ENCODE measurements at regions not wholly inside any gene's neighbourhood (a gene's known extent, or its start where the extent isn't known, plus 50 kb on each side); places are given as distances from the start of the nearest gene placed in this dataset.
"Not testable (repeated sequence)": the region's sequence is repeated elsewhere in the genome, so short reads cannot be mapped to it uniquely, and the experiment has no call there.

DNA sequence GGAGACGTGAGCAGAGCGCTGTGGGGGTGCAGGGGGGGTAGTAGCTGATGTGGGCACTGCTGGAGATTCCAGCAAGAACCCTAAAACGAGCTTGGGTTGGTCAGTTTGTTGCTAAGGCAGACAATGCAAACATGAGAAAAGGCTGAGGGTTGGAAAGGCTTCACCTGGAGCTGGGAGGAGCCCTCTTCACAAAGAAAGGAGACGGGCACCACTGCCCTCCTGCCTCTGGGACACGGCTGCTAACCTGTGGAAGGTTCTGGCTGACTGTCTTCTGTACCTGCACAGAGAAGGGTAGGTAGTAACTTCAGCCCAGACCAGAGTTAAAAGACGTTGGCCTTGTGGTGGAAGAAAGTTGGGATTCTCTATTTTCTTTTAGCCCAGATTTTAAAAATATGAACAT, 108.7 kb downstream of the SUCLA2 start:
- DNase-seq = no peak

DNA sequence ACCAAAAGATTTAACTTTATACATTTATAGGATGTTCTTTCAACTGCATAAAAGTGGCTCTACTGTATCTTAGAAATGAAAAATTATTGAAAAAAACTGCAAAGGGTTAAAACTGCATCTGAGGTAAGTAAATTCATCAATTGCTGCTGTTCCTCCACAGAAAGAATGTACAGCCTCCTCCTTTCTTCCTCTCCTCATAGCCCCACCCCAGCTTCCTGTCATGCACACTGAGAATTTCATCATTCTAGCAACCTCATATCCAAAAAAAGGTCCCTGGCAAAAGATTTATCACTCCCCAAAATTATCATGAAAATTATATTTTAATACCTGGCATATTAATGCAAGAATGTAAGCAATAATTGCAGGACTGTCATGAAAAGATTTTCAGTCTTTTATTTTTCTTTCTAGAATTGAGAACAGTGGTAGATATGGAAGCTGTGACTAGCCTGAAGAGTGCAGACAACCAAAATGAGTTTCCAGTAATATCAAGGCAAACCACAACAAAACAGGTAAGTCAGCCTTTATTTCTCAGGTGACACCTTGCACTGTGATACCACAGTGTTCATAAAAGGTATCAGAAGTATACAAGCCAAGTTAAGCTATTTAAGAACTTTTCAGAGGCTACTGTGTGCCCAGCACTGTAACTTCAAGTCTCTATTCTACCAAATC, 110.8 kb downstream of the SUCLA2 start:
- DNase-seq = peak; percentile 14 to 22

DNA sequence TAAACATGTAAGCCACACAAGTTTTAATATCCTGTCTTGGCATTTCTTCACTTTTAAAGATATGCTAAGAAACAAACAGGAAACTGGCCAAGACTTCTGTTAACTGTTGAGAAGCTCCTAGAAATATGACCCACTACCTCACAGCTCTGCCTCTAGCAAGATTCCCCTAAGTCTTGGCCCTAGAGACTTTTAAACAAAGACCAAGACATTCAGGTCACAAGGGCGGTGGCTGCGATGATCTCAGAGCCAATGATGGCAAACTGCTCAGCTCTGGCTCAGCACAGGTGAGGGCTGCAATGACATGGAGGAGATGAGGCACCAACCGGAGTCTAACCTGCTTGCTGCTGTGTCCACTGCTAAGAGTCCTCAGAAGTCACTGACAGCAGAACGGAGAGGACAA, 114.8 kb downstream of the SUCLA2 start:
- no peak for DNase-seq

DNA sequence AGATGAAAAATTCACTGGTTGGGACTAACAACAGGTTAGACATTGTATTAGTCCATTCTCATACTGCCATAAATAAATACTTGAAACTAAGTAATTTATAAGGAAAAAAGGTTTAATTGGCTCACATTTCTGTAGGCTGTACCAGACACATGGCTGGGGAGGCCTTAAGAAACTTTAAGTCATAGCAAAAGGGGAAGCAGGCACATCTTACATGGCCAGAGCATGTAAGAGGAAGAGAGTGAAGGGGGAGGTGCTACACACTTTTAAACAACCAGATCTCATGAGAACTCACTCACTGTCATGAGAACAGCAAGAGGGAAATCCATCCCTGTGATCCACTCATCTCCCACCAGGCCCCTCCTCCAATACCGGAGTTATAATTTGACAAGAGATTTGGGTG, 125.9 kb downstream of the SUCLA2 start:
- DNase-seq = peak; percentile 63 to 68

DNA sequence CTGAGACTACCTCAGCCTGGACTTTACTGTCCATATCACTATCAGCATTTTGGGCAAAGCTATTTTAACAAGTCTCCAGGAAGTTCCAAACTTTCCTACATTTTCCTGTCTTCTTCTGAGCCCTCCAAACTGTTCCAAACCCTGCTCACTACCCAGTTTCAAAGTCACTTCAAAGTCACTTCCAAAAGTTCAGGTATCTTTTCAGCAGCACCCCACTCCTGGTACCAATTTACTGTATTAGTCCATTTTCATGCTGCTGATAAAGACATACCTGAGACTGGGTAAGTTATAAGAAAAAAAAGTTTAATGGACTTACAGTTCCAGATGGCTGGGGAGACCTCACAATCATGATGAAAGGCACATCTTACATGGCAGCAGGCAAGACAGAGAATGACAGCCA, 127.1 kb downstream of the SUCLA2 start:
- not testable (repeated sequence) for DNase-seq

DNA sequence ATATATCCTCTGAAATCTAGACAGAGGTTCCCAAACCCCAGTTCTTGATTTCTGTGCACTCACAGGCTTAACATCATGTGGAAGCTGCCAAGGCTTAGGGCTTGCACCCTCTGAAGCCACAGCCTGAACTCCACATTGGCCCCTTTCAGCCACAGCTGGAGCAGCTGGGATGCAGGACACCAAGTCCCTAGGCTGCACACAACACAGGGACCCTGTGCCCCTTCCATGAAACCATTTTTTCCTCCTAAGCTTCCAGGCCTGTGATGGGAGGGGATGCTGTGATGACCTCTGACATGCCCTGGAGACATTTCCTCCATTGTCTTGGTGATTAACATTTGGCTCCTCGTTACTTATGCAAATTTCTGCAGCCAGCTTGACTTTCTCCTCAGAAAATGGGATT, 127.8 kb downstream of the SUCLA2 start:
- not testable (repeated sequence) for DNase-seq

DNA sequence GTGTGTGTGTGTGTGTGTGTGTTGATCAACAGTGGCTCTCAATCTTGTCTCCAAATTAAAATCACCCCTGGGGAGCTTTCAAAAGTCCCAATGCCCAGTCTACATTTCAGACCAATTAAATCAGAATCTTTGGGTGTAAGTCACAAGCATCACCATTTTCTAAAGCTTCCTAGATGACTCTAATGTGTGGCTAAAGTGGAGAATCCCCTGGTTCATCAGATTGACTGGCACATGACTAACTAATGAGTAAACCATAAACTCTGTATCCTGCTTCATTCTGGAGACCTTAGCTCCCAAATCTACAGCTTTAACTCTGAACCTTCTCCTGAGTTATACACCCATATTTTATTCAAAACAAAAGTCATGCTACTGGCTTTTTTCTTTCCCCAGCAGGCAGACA, 131.3 kb downstream of the SUCLA2 start:
- DNase-seq = no peak

DNA sequence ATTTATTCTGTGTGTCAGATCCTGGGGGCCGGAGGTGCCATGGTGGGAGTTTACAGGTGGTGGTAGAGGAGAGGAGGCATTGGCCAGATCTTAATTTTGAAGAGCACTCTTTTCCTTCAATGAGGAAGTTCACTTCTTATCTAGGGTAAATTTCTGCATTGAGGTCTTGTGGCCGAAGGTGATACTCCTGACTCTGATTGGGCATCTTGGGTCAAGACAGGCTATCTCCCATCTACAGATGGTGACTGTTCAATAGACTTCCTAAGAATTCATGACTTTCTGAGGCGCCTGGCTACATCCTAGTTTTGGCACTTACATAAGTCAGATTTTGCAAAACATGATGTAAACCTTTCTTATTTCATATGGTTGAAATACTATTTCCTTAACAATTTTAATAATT, 135.2 kb downstream of the SUCLA2 start:
- DNase-seq = no peak

DNA sequence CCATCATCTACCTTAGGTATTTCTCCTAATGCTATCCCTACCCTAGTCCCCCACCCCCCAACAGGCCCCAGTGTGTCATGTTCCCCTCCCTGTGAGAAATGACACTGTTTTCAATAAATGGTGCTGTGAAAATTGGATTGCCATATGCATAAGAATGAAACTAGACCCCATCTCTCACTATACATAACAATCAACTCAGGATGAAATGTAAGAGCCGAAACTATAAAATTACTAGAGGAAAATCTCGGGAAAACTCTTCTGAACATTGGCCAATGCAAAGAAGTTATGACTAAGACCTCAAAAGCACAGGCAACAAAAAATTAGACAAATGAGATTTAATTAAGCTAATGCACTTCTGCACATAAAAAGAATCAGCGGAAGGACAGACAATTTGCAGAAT, 138.2 kb downstream of the SUCLA2 start:
- DNase-seq = no peak

DNA sequence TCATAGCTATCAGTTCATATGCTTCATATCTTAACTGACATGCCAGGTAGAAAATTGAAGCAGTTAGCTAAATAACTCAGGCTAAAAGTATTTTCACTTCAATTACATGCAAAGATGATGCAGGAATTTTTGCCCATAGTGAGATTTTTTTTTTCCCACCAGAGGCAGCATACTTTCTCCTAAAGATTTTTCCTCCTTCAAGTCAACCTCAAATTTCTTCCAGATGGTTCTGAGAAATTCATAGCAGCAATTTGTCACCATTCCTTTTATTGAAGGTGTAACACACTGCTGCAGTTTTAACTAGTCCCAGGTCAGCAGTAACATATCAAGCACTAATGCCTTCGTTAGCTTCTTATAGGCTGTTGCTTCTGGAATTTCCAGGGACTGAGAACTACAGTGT, 141.9 kb downstream of the SUCLA2 start:
- DNase-seq = no peak

DNA sequence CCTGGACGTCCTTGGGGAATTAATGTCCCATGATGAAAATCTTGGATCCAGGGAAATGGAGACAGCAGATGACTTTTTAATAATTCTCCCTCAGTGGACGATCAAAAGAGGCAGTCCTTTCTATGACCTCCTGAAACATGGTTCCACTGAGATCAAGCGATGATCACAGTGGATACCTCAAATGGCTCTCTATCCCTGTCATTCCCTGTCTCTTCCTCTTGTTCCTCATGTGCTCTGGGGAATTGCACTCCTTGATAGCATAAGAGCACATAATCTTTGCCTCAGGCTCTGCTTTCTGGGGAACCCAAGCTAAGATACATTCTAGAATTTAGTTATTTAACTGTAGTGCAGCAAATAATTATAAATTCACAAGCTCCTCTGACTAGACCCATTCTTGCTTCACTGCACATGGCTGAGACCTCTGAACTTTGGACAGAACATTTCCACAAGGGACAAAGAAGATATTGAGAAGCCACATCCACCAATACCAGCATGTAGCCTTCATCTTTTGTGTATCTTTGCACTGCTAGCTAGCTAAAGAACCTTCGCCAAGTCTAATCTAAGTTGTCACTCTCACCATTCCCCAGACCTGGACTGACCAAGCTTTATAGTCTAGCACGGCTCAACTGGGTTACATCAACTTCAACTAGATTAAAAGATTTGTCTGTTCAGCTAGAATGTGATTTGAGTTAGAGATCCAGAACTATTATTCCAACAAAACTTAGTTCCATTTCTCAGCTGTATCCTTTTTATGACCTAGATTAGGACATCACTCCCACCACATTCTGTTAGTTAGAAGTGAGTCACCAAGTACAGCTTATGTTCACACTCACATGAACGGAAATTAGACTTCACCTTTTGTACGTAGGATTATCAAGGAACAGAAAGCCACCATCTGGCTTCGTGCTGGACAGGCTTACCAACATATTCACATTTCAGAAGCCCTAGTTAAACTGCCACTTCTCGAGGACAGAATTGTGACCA, 142.7 kb downstream of the SUCLA2 start:
- DNase-seq = no peak

DNA sequence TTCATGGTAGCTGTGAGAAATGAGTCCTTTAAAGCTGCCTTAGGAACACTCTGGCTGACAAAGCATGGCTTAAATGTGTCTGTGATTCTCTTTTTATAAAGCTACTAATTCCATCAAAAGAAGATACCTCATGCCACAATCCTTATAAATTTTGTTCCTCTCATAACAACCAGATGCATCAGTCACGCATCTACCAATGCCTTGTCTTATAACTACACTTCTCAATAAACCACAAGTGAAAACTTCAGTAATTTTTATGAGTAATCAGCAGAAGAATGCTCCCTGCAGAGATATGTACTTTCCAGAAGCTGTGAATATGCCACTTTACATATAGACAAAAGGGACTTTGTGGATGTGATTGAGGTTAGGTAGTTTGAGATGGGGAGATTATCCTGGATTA, 147.8 kb downstream of the SUCLA2 start:
- no peak for DNase-seq

DNA sequence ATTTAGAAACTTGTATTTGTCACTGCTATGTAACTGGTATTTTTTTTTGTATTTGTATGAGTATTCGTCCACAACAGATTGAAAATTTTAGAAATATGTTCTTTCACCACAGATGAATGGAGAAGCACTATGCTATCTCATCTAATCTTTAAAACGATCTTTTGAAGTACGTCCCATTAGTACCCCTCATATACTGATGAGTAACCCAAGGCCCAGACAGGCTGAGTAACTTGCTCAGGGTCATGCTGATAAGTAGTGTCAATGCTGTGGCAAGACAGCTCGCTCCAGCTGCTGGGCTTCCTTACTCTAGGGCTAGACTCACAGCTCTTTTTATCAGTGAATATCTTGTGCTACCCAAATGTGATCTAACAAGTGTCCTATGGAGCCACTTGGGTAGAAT, 154.2 kb downstream of the SUCLA2 start:
- no peak for DNase-seq

DNA sequence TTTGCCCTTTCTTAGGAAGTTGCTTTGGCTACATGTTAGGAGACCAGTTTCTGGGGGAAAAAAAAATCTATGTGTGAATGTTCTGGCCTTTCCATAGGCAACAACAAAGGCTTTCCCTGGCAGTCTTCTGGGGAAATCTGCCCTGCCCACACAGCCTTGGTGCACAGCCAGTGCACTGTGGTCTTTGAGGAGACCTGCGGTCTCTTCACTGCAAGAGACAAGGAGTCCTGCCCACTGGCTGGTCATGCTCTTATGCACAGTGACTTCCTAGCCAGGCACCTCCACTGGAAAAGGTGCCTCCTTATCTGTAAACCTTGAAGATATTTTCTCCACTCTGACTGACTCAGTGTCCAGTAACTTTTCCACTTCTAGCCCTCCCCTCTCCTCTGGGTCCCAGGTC, 155.1 kb downstream of the SUCLA2 start:
- no peak for DNase-seq

DNA sequence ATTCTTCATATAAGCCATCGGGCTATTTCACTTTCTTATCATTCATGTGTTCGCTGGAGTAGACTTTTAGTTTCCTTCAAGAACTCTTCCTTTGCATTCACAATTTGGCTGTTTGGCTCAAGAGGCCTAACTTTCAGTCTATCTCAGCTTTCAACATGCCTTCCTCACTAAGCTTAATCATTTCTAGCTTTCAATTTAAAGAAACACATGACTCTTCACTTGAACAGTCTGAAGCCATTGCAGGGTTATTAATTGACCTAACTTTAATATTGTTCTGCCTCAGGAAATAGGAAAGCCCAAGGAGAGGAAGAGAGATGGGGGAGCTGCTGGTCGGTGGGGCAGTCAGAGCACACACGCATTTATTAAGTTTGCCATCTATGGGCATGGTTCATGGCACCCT, 158.1 kb downstream of the SUCLA2 start:
- DNase-seq = no peak

DNA sequence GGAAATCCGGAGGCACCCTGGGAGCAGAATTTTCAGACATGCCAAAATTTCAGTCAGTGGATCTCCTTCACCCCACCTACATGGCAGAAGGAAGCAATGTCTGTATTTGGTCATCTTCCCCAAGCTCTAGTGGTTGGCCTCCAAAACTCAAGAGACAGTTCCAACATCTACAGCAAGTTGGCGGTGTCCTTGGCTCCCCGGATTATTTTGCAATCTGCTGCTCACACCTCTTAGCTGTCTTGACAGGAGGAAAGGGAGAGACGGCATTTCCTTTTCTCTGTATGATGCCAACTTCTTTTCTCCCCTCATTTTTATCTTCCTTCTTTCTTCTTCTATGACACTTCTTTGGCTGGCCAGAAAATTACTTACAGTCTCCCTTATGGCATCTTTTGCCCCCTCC, 159.9 kb downstream of the SUCLA2 start:
- no peak for DNase-seq

DNA sequence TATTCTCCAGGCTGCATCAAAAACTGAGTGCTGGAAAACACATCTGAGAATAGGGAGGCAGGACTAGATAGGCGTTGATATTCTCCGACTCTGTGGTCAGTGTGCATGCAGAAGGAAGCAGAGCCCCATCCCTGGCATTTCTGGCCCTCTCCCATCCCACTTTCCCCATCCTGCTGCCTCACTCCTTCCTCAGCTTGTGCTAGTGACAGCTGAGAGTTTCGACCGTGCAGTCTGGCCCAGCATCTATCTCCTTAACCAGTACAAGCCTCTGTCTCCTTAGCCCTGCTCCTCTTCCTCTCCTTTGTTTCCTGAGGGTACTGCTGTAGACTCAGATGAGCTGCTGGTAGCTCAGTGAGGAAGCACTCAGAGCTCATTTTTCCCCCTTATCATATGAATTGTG, 163.2 kb downstream of the SUCLA2 start:
- DNase-seq = no peak

DNA sequence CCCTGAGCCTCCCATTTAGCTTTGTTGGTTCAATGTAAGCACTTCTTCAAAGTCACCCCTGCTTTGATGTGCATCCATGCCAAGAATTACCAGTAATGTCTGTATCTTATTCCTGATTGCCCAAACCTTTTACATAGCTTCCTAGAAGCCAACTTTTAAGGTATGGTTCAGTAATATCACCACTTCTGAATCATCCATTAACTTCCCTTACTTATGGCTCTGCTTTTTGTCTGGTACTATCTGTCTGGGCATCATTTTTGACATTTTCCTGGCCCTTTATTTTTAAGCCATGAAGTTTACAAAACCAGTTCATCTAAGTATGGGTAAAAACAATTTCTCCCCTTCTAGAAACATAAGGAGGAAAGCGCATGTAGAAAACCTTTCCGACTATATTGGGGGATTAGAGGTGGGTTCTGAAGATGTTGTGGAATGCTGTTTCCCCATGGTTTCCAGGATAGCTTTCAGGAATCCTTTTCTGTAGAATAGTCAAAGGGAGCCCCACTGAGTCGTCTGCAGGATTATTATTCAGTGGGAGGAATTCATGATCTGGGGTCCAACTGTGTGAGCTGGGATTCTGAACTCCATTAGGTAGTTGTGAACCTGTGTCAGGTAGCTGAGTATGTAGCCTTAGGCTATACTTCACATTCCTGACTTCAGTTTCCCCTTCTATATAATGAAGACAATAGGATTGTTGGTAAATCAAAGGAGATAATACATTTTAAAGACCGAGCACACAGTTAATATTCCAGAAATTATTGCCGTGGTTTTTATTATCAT, 163.8 kb downstream of the SUCLA2 start:
- no peak for DNase-seq

DNA sequence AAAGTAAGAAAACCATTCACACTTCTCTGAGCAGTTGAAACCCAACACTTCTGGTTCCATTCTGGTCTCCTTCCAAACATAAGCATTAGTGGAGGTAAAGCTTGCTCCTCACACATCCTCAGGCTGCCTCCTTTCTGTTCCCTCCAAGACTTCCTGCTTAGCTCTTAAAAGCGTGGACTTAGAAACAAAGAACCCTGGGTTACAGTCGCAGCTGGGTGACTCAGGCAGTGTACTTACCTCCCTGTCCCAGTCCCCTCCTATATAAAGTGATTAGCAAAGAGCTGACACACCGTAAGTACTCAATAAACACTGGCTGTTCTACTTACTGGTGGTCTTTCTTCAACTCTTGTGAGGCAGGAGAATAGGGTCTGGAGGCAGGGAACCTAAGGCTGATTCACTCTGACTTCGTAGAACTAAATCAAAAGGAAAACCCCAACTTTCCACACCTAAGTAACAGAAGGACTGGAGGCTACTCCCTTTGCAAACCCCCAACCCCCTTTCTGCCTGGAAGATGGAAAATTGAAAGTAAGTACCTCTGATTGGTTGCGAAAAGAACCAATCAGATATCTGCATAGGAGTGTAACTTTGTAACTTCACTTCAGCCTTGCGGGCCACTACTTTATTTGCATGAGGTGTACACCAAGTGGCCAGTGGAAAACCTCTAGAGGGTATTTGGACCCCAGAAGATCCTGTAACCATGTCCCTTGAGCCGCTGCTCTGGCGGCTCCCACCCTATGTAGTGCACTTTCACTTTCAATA, 165.4 kb downstream of the SUCLA2 start:
- DNase-seq = no peak

DNA sequence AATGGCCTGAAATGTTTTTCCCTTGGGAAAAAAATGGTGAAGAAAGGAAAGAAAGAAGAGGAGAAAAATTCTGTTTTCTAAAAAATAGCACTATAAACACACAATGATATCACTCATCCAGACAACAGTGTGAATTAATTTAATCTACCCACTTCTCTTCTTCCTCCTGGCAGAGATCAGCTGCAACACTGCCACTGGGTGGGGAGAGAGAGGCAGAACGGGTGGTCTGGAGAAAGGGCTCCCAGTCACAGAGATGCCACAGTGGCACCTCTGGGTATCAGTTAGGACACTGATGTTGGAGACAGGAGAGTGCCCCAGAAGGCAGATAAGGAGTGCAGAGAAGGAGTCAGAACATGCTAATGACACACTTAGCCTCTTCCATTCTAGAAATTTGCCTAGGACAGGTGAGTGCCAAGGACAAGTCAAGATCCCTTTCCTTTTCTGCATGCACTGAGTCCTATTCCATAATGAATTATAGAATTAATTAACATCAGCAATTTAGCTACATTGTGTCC, 168.6 kb downstream of the SUCLA2 start:
- DNase-seq = no peak

DNA sequence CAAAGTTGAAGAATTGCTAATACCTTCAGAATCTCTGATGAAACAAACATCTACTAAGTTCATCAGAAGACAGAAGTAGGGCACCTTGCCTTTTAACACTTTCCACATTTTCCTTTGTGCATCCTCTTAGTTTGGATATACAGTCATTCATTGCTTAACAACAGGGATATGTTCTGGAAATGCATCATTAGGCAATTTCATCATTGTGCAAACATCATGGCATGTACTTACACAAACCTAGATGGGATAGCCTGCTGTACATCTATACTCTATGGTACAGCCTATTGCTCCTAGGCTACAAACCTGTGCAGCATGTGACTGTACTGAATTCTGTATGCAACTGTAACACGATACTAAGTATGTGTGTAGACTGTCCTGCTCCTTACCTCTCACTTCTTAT, 169.8 kb downstream of the SUCLA2 start:
- DNase-seq = no peak

DNA sequence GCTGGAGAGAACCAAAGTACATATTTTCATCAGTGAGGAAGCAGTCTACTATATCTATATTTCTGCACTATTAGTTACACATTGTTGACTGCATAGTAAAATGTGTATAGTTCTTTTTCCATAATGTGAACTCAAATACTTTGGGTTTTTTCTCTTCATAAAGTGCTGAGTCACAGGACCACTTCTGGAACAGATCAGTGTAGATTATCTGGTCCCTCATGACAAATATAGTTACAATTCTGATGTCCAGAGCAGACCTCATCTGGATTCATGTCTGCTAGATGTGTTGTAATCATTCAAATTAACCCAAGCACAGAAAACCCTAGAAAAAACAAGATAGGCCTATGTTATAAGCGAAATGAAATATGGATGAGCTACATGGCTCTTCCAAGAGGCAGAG, 171.4 kb downstream of the SUCLA2 start:
- DNase-seq = no peak

DNA sequence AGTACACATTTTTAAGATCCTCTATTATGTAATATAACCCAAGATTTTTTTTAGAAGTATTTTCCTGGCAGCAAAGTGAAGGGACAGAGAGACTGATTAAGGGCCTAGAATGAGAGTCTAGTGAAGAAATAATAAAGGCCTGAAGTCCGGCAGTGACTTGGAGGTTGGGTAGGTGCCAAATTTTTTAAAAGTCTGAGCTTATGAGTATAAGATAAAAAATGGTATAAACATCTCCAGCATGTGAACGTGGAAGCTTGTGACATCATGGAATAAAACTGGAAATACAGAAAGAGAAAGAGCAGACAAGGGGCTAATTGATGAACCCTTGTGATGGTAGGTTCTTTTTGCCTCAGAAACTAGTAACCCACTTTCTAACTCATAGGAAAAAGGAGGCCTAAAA, 174.6 kb downstream of the SUCLA2 start:
- DNase-seq = no peak

Measured in AML-193 (cell line).